Esophagus muscularis mucosa (tissue), 4 donors: ENCODE measurements at regions not wholly inside any gene's neighbourhood (a gene's known extent, or its start where the extent isn't known, plus 50 kb on each side); places are given as distances from the start of the nearest gene placed in this dataset.

Experiments
- DNase-seq: peaks from one replicate; pipeline ENCODE4 v3.0.0-alpha.2; 2017; ENCODE audit errors: extremely low spot score
- H3K27ac ChIP-seq, 4 donors: fragments of 200-600 bp; sonication (generic); replicated peaks in 1 of 4; 1 replicate in 3 of 4; 2 replicates in 1 of 4; pipeline ENCODE4 v1.5.1; 2016 to 2019; ENCODE audit warnings: mild to moderate bottlenecking in 1 of 4
- H3K27me3 ChIP-seq, 4 donors: fragments of 200-600 bp; sonication (generic); one replicate each; pipeline versions ENCODE4 v1.5.1 to v1.6.0; 2016 to 2019
- H3K36me3 ChIP-seq, 4 donors: fragments of 200-600 bp; sonication (generic); one replicate each; pipeline ENCODE4 v1.5.1; 2016 to 2019
- H3K4me1 ChIP-seq, 4 donors: fragments of 200-600 bp; sonication (generic); one replicate each; pipeline ENCODE4 v1.5.1; 2016 to 2019
- H3K4me3 ChIP-seq, 4 donors: fragments of 200-600 bp; sonication (generic); 1 replicate in 2 of 4; 2 replicates in 2 of 4; pipeline ENCODE4 v1.5.1; 2016 to 2019; ENCODE audit warnings: mild to moderate bottlenecking in 4 of 4, moderate library complexity in 1 of 4
- H3K9me3 ChIP-seq, 4 donors: fragments of 200-600 bp; sonication (generic); 1 replicate in 3 of 4; 2 replicates in 1 of 4; pipeline ENCODE4 v1.5.1; 2016 to 2019
- CTCF ChIP-seq, 3 experiments: fragments of 200-600 bp in 2 of 3; fragments of 450-650 bp in 1 of 3; sonication (generic) in 2 of 3; IDR thresholded peaks; one replicate each; pipeline ENCODE4 v1.5.1; 2017 to 2019; ENCODE audit warnings: antibody characterized with exemption in 3 of 3, mild to moderate bottlenecking in 2 of 3, moderate library complexity in 1 of 3
- EP300 ChIP-seq: sonication (generic); formaldehyde crosslinking; IDR thresholded peaks from one replicate; pipeline ENCODE4 v1.6.1; 2017; ENCODE audit warnings: antibody characterized with exemption
- POLR2A ChIP-seq: fragments of 450-650 bp; IDR thresholded peaks from one replicate; pipeline ENCODE4 v1.6.1; 2017; ENCODE audit warnings: antibody characterized with exemption, moderate library complexity, mild to moderate bottlenecking, low read depth
- POLR2AphosphoS5 ChIP-seq, 2 donors: sonication (generic); formaldehyde crosslinking; IDR thresholded peaks; one replicate each; pipeline ENCODE4 v1.6.1; 2017; ENCODE audit warnings: antibody characterized with exemption in 2 of 2
- WGBS: methylation state at CpG from one replicate; pipeline ENCODE4 v1.1.5; 2018; 5-methylcytosine and 5-hydroxymethylcytosine counted together
- intact Hi-C: fragments of 100-400 bp; cut with DNase I; formaldehyde crosslinking; loops from one replicate; pipeline ENCODE4 v1.15.1; 2023

GRCh38 chr18:67381608-67382150 is 134.8 kb downstream of the DSEL start:
- no peak for DNase-seq
- intact Hi-C loops: no loop called here
- TF ChIP-seq CTCF (IDR thresholded peaks at IDR 0.05): no peak
- TF ChIP-seq POLR2A: no peak
- no peak for TF ChIP-seq EP300
- no peak for TF ChIP-seq POLR2AphosphoS5 (IDR thresholded peaks at IDR 0.05)
- H3K27ac ChIP-seq: no peak overlapping the region
- H3K4me1 ChIP-seq: no peaks in the 10 kb centered on the region
- no peaks in the 10 kb centered on the region for H3K36me3 ChIP-seq
- H3K27me3 ChIP-seq: no peaks in the 10 kb centered on the region
- WGBS: 98% methylated on average over 7 of the region's 10 CpGs
- no peak overlapping the region for H3K4me3 ChIP-seq
- H3K9me3 ChIP-seq: no peaks in the 10 kb centered on the region

GRCh38 chr18:67380867-67381266 is 135.7 kb downstream of the DSEL start:
- intact Hi-C loops: no loop called here
- no peaks in the 10 kb centered on the region for H3K36me3 ChIP-seq
- H3K4me3 ChIP-seq: no peak overlapping the region
- no peaks in the 10 kb centered on the region for H3K4me1 ChIP-seq
- no peaks in the 10 kb centered on the region for H3K9me3 ChIP-seq
- no peak overlapping the region for H3K27ac ChIP-seq
- TF ChIP-seq CTCF (IDR thresholded peaks at IDR 0.05) (no peak), EP300 (no peak), POLR2AphosphoS5 (IDR thresholded peaks at IDR 0.05) (no peak), POLR2A (no peak)
- no peak for DNase-seq
- 80% methylated on average over 1 of the region's 3 CpGs for WGBS
- H3K27me3 ChIP-seq: no peaks in the 10 kb centered on the region

- Histone ChIP-seq H3K9me3 (no peaks in the 10 kb centered on the region), H3K4me1 (no peaks in the 10 kb centered on the region), H3K27ac (no peak overlapping the region), H3K4me3 (no peak overlapping the region), H3K27me3 (no peaks in the 10 kb centered on the region), H3K36me3 (no peaks in the 10 kb centered on the region)
- intact Hi-C loops: no loop called here
- 89% methylated on average over 2 of the region's 2 CpGs for WGBS
- no peak for DNase-seq
- TF ChIP-seq EP300: no peak
- TF ChIP-seq CTCF (IDR thresholded peaks at IDR 0.05): no peak
- no peak for TF ChIP-seq POLR2A
- TF ChIP-seq POLR2AphosphoS5 (IDR thresholded peaks at IDR 0.05): no peak
These were observed 136.5 kb downstream of the DSEL start for GRCh38 chr18:67379981-67380380.

GRCh38 chr18:67376372-67376771 is 140.1 kb downstream of the DSEL start:
- H3K27ac ChIP-seq: no peak overlapping the region
- no peaks in the 10 kb centered on the region for H3K36me3 ChIP-seq
- no peaks in the 10 kb centered on the region for H3K9me3 ChIP-seq
- H3K27me3 ChIP-seq: no peaks in the 10 kb centered on the region
- H3K4me1 ChIP-seq: no peaks in the 10 kb centered on the region
- DNase-seq: no peak
- intact Hi-C loops: no loop called here
- TF ChIP-seq EP300 (no peak), POLR2A (no peak), POLR2AphosphoS5 (IDR thresholded peaks at IDR 0.05) (no peak), CTCF (IDR thresholded peaks at IDR 0.05) (no peak)
- 73% methylated on average over 2 of the region's 2 CpGs for WGBS
- no peak overlapping the region for H3K4me3 ChIP-seq

GRCh38 chr18:67373636-67374035 is 142.9 kb downstream of the DSEL start:
- WGBS: 80% methylated on average over 2 of the region's 2 CpGs
- H3K27me3 ChIP-seq: no peaks in the 10 kb centered on the region
- peaks cover 0 to 2% (median 0%) of the 10 kb centered on the region in 4 donors for H3K4me1 ChIP-seq
- intact Hi-C loops: no loop called here
- no peaks in the 10 kb centered on the region for H3K36me3 ChIP-seq
- DNase-seq: no peak
- no peak overlapping the region for H3K4me3 ChIP-seq
- H3K9me3 ChIP-seq: no peaks in the 10 kb centered on the region
- TF ChIP-seq POLR2AphosphoS5 (IDR thresholded peaks at IDR 0.05): no peak
- no peak overlapping the region for H3K27ac ChIP-seq
